UCSD-AML1 (cell line): ENCODE measurements at regions not wholly inside any gene's neighbourhood (a gene's known extent, or its start where the extent isn't known, plus 50 kb on each side); places are given as distances from the start of the nearest gene placed in this dataset.

Experiments used
- DNase-seq: peaks from one replicate; lab custom pipeline; 2025; ENCODE audit not compliant: unreplicated experiment; lab: John Stamatoyannopoulos, UW

- no peak for DNase-seq
Measured at GRCh38 chr10:111338805-111339204, 262.0 kb downstream of the ADRA2A start.

GRCh38 chr10:111344804-111345203 lies 268.0 kb downstream of the ADRA2A start:
- DNase-seq, result no peak

- DNase-seq, result no peak
Measured at GRCh38 chr10:111347386-111348013, 270.7 kb downstream of the ADRA2A start.

DNA sequence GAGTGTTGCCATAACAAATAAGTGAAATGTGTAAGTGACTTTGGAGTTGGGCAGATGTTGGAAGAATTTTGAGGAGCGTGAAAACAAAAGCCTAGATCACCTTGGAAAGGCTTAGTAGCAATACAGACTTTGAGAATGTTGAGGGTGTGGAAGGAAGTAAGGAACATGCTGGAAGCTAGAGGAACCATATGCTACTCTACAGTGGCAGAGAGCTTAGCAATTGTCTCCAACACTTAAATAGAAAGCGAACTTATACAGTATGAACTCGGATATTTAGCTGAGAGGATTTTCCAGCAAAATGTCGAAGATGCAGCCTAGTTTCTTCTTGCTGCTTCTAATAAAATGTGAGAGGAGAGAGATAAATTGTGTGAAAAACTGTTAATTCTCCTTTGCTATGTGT lies 271.2 kb downstream of the ADRA2A start:
- no peak for DNase-seq

- no peak for DNase-seq
Measured at GRCh38 chr10:111354859-111355258, 278.0 kb downstream of the ADRA2A start.

DNA sequence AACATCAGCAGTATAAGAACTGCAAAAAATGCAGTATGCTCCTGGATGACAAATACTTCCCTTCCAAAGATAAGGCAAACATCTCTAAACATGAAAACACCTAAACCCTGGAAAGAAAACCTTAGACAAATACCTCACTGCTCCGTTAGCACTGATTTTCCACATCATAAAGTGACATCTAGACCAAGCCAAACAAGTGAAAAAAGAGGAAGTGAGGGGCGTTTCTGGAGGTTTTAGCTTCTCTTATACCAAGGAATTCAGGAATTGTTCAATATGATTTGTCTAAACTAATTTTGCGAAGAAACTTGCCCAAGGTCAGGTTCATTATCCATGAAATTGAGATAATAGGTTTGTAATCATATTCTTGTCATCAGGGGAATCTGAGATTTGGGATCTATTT lies 279.7 kb downstream of the ADRA2A start:
- DNase-seq, result no peak

- no peak for DNase-seq
Measured at GRCh38 chr10:111357859-111358258, 281.0 kb downstream of the ADRA2A start.

DNA sequence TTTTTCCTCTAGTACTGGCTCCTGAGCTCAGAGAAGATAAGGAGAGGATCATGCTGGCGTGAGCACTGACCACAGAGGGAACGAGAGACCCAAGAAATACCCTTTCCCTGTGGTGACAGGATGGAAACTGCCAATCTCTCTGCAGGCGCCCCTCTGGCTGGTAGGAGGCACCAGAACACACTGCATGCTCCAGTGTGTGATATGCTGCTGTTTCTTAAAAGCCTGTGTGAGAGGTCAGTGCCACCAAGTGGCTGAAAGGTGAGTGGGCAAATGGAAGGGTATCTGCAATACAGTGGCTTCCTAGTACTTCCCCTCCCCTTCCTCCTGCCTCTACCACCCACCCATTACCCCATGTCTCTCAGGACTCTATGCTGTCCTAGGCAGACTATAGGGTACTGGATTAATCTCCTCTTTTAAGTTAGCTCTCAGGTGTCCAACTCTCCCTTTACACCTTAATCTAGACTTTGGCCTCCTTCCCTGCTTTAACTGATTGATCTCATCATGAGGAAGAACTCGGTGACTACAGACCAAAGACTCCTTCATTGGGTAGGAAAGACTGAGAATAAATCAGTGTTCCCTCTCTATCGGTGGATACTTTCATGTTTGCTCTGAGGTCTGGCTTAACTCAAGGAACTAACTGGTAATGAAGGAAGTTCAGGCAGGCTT lies 283.6 kb downstream of the ADRA2A start:
- DNase-seq, result peak; percentile 42

DNA sequence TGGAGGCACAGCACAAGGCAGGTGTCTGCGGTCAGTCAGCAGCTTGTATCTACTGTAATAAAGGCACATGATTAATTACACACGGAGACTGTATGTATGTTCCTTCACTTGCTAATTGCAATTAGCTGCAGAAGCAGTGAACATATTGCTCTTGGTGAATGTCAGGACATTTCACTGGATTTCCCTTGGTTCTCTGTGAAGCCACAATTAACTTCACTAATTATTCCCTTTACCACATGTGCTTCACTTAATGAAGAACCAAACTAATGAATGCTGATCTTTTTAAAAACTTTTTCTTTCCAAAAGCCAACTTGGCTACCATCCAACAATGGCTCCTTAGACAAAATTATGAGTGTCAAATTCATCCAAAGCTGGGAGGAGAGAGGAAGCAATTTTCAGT lies 290.7 kb downstream of the ADRA2A start:
- no peak for DNase-seq

DNA sequence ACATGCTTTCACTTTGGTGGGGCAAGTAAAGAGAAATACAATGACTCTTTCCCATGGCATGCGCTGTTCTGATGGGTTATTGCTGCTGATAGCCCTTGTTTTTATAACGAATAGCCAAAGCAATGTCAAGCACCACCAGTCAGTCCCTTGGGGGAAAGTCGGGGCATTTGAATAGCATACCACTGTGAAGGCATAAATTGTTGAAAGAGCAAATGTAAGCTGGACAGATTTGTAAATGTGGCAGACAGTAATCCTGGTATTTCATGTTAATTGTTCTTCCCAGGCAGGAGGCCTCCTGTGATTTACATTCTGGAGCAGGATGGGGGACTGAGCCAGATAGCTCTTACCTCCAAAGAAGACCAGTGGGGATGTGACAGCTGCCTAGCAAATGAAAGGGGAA lies 293.3 kb downstream of the ADRA2A start:
- DNase-seq, result no peak

- DNase-seq, result no peak
Measured at GRCh38 chr10:111373696-111374095, 296.9 kb downstream of the ADRA2A start.

- no peak for DNase-seq
Measured at GRCh38 chr10:111379534-111380187, 302.8 kb downstream of the ADRA2A start.

DNA sequence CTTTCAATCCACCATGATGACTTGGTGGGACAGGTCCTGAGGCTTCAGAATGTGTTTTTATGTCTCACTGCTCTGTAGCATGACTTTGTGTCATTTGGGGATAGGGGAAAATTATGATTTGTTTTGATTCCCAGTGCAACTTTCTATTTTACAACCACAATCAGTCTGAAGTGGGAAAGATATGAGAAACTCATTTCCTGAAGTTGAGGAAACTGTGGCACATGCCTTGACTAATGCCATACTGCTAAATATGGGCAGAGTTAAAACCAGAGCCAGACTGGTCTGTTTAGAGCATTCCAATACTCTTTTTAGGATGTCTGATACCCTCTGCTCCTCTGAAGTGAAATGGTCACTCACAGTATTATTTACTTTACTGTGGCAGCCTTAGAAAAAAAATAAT lies 307.7 kb downstream of the ADRA2A start:
- no peak for DNase-seq

DNA sequence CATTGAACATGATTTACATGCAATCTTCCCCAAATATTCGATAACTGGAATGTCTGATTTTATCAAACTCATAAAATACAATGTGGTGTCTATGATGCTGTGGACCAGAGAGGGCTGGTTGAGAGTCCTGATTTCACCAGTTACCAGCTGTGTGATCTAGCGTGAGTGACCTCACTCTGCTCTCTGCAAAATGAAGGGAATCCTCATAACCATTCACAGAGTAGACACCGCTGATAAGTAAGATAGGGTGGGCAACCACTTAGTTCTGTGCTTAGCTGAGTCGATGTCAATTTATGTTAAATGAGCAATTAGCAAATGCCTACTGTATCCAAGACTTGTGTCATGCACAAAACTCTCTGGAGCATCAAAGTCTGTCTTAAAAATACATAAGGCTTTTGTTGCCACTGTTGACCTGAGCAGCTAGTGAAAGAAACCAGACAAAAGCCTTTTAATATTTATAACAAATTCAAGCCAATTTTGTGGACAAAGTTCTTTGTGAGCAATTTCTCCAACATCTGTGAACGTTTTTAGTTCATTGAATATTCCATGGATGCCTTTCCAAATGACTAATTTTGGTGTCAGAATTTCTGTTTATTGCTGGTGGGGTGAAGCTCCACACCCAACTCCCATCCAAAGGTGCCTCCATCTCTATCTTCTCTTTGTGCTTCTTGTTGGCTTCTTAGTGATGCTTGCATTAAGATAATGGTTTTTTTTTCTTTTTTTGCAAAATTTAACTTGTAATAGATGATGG lies 314.2 kb downstream of the ADRA2A start:
- DNase-seq, result no peak

DNA sequence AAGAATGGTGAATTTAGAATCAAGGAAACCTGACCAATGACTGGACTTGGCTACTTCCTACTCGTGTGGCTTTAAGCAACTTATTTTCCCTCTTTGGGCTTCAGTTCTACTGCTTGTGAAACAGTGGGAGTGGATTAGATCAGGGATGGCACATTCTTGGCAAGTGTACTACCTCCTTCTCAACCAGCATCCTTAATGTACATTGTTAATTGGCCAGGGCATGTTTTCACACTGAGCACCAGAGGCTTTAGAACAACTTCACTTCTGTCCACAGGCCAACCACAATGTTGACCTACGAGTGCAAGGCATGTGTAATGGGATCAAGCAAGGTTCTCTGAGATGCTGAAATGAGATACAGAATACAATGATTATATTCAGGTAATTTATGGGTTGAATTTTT lies 315.3 kb downstream of the ADRA2A start:
- no peak for DNase-seq

- no peak for DNase-seq
Measured at GRCh38 chr10:111392910-111393309, 316.1 kb downstream of the ADRA2A start.

- no peak for DNase-seq
Measured at GRCh38 chr10:111410740-111411139, 333.9 kb downstream of the ADRA2A start.

DNA sequence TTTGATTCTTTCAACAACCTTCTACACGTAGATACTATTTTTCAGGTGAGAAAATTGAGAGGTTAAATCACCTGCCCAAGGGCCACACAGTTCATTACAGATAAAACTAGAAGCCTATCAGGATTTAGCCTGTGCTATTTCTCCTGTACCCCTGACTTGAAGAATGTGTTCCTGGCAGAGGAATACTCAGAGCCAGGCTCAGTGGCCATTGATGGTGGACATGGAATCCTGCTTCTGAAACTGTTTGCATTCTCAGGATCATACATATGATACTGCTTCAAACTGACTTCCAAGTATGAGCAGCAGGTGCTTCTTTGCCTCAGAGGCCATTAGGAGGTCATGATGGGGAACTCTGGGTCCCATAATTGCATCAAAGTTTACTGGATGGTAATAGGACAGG lies 348.6 kb downstream of the ADRA2A start:
- no peak for DNase-seq

- DNase-seq, result no peak
Measured at GRCh38 chr10:111429288-111430028, 352.6 kb downstream of the ADRA2A start.

DNA sequence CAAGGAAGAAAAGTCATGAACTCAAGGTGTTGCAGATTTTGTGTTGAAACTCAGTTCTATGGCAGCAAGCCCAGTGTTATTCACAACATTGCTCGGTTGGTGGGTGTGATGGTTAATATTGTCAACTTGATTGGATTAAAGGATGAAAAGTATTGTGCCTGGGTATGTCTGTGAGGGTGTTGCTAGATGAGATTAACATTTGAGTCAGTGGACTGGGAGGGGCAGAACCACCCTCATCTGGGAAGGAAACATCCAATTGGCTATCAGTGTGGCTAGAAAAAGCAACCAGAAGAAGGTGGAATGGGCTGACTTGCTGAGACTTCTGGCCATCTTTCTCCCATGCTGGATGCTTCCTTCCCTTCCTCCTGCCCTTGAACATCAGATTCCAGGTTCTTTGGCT lies 353.2 kb downstream of the ADRA2A start:
- no peak for DNase-seq

DNA sequence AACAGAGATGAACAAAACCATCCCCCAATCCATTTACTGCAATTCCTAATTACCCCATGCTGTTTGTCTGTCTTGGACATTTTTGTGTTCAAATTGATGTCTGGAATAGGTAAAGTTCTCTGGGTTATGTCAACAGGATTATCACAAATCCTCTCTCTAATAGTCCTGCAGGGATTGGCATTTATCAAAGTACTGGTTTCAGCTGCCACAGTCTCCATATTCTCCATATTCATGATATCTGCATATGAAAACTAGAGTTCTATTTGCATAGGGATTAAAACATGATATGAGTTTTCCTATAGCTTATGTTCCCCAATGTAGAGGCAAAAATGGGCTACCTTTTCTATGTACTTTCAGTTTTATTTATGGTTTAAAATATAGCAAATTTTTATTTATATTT lies 355.8 kb downstream of the ADRA2A start:
- DNase-seq, result no peak
